HEK293T (cell line): ENCODE measurements at regions not wholly inside any gene's neighbourhood (a gene's known extent, or its start where the extent isn't known, plus 50 kb on each side); places are given as distances from the start of the nearest gene placed in this dataset.

Experiments used
- SP1 ChIP-seq: fragments of 450-650 bp; IDR thresholded peaks from 2 replicates; pipeline ENCODE4 v1.6.1; 2017
- SUZ12 ChIP-seq: fragments of 450-650 bp; IDR thresholded peaks from 2 replicates; pipeline ENCODE4 v1.6.1; 2016; ENCODE audit warnings: mild to moderate bottlenecking
- TARDBP ChIP-seq: fragments of 450-650 bp; IDR thresholded peaks from 2 replicates; pipeline ENCODE4 v1.6.1; 2016

DNA sequence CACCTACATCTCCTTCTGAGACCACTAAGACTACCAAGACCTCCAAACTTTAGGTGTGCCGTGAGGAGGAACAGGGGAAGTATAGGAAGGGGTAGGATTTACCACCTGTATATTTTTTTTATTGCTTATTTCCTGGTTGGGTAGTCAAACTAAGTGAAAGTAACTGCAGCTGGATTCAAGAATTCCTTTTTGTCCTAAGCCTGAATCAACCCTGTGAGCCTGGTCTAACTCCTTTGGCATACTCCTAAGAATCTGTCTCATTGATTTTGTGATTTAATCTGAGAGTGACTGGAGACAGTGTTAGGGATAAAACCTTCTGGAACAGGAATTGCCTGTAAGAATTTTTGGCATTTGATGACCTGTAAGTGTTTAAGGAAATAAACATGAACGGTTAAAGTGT lies 523.5 kb upstream of the MIR17HG start:
- TF ChIP-seq TARDBP, result no peak
- no peak for TF ChIP-seq SP1
- TF ChIP-seq SUZ12, result no peak
